A673 (cell line): ENCODE measurements at regions not wholly inside any gene's neighbourhood (a gene's known extent, or its start where the extent isn't known, plus 50 kb on each side); places are given as distances from the start of the nearest gene placed in this dataset.

Experiments
- BruUV-seq: library from RNA; stranded (reverse); fragments of 400-500 nt; replicated peaks from 2 replicates; lab custom pipeline; 2021; lab: Mats Ljungman, UMichigan
- CTCF ChIA-PET: fragments of 300-600 bp; sonication (Branson Sonifier 250); formaldehyde crosslinking; loops from one replicate; lab custom pipeline; 2022; ENCODE audit warnings: antibody characterized with exemption; lab: Charles Lee
- POLR2A ChIA-PET: fragments of 300-600 bp; sonication (Branson Sonifier 250); formaldehyde crosslinking; loops from one replicate; lab custom pipeline; 2022; ENCODE audit warnings: antibody characterized with exemption; ENCODE audit not compliant: low non-redundant PET; lab: Charles Lee
- DNase-seq: peaks from one replicate; pipeline ENCODE4 v3.0.0-alpha.2; 2015; ENCODE audit warnings: low spot score
- H3K27ac ChIP-seq: fragments of 200-600 bp; sonication (generic); 2 replicates; pipeline ENCODE4 v1.5.1; 2016; ENCODE audit warnings: mixed run types, low read depth, mild to moderate bottlenecking, mixed read lengths, antibody characterized with exemption, low read length; ENCODE audit not compliant: poor library complexity, severe bottlenecking
- H3K27me3 ChIP-seq: fragments of 200-600 bp; sonication (generic); replicated peaks from 2 replicates; pipeline ENCODE4 v1.6.1; 2017; ENCODE audit warnings: mixed run types, low read depth, mild to moderate bottlenecking, mixed read lengths, antibody characterized with exemption, low read length; ENCODE audit not compliant: insufficient read depth, poor library complexity
- H3K36me3 ChIP-seq: fragments of 200-600 bp; sonication (generic); 2 replicates; pipeline ENCODE4 v1.6.1; 2016; ENCODE audit warnings: mixed run types, mild to moderate bottlenecking, mixed read lengths, antibody characterized with exemption, low read length; ENCODE audit not compliant: insufficient read depth, poor library complexity, severe bottlenecking
- H3K4me1 ChIP-seq: fragments of 200-600 bp; sonication (generic); 2 replicates; pipeline ENCODE4 v1.6.1; 2017; ENCODE audit warnings: mixed run types, mild to moderate bottlenecking, mixed read lengths, antibody characterized with exemption, low read length; ENCODE audit not compliant: insufficient read depth, poor library complexity, severe bottlenecking
- H3K4me3 ChIP-seq: fragments of 200-600 bp; sonication (generic); 2 replicates; pipeline ENCODE4 v1.5.1; 2016; ENCODE audit warnings: low read depth, mixed run types, mild to moderate bottlenecking, mixed read lengths, low read length; ENCODE audit not compliant: poor library complexity, severe bottlenecking
- H3K9me3 ChIP-seq: fragments of 200-600 bp; sonication (generic); 2 replicates; pipeline ENCODE4 v1.6.1; 2016; ENCODE audit warnings: mixed run types, low read depth, mild to moderate bottlenecking, mixed read lengths, antibody characterized with exemption, low read length; ENCODE audit not compliant: poor library complexity, severe bottlenecking
- EZH2 ChIP-seq: fragments of 200-600 bp; sonication (generic); IDR thresholded peaks from 2 replicates; pipeline ENCODE4 v1.6.1; 2017; ENCODE audit warnings: borderline replicate concordance, low read depth, mild to moderate bottlenecking, mixed read lengths, antibody characterized with exemption, low read length; ENCODE audit not compliant: poor library complexity, severe bottlenecking
- intact Hi-C: fragments of 100-400 bp; cut with micrococcal nuclease; formaldehyde crosslinking; loops from one replicate; pipeline ENCODE4 v1.10.0; 2022; ENCODE audit not compliant: unreplicated experiment
- TF ChIP-seq, protein P1 (sequence below): fragments of 300-800, 200-600 bp; sonication (generic); conservative IDR thresholded peaks from 2 replicates; pipeline ENCODE4 v1.5.1; 2017; ENCODE audit warnings: low read depth, mild to moderate bottlenecking, antibody characterized with exemption, low read length, moderate library complexity, mixed read lengths

DNA sequence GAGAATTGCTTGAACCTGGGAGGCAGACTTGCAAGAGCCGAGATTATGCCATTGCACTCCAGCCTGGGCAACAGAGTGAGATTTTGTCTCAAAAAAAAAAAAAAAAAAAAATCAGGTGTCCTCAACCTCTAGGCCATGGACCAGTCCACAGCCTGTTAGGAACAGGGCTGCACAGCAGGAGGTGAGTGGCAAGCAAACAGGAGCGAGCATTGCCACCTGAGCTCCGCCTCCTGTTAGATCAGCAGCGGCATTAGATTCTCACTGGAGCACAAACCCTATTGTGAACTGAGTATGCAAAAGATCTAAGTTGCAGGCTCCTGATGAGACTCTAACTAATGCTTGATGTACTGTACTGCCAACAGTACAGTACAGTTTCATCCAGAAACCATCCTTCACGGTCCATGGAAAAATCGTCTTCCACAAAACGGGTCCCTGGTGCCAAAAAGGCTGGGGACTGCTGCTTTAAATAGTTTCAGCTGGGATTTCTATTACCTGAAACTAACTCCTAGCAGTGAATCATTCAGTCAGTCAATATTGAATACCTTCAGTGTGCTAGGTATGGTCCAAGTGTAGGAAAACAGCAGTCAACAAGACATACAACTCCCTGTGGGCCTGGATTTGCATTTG, 56.3 kb upstream of the DHX40 start:
- no peak overlapping the region for H3K27ac ChIP-seq
- intact Hi-C loops = no loop called here
- peaks cover 5% of the 10 kb centered on the region for H3K4me1 ChIP-seq
- TF ChIP-seq EZH2 = no peak
- TF ChIP-seq, protein P1, sequence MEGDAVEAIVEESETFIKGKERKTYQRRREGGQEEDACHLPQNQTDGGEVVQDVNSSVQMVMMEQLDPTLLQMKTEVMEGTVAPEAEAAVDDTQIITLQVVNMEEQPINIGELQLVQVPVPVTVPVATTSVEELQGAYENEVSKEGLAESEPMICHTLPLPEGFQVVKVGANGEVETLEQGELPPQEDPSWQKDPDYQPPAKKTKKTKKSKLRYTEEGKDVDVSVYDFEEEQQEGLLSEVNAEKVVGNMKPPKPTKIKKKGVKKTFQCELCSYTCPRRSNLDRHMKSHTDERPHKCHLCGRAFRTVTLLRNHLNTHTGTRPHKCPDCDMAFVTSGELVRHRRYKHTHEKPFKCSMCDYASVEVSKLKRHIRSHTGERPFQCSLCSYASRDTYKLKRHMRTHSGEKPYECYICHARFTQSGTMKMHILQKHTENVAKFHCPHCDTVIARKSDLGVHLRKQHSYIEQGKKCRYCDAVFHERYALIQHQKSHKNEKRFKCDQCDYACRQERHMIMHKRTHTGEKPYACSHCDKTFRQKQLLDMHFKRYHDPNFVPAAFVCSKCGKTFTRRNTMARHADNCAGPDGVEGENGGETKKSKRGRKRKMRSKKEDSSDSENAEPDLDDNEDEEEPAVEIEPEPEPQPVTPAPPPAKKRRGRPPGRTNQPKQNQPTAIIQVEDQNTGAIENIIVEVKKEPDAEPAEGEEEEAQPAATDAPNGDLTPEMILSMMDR = no peak
- H3K4me3 ChIP-seq = no peak overlapping the region
- CTCF ChIA-PET = no interaction called here
- no TSS peak for BruUV-seq
- H3K27me3 ChIP-seq = no peaks in the 10 kb centered on the region
- no peaks in the 10 kb centered on the region for H3K36me3 ChIP-seq
- no peaks in the 10 kb centered on the region for H3K9me3 ChIP-seq
- no peak for DNase-seq
- POLR2A ChIA-PET = no interaction called here

DNA sequence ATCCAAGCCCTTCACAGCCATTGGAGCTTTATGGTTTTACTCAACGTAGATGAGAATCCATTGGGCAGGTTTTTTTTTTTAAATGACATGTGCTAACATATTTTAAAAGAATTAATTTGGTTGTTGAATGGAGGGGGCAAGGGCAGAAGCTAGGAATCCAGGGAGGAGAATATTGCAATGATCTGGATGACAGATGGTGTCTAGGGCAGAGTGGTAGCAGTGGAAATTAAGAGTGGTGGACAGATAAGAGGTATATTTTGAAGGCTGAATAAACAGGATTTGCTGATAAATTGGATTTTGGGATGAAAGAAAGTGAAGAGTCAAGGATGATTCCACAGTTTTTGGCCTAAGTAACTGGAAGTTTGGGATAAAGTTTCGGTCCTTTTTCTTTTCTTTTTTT, 54.8 kb upstream of the DHX40 start:
- DNase-seq = no peak
- Histone ChIP-seq H3K27ac (no peak overlapping the region), H3K4me1 (peaks cover 11% of the 10 kb centered on the region), H3K36me3 (no peaks in the 10 kb centered on the region), H3K4me3 (no peak overlapping the region), H3K27me3 (no peaks in the 10 kb centered on the region), H3K9me3 (no peaks in the 10 kb centered on the region)
- ChIA-PET CTCF (no interaction called here), POLR2A (no interaction called here)
- TF ChIP-seq EZH2 = no peak
- TF ChIP-seq, protein P1 = no peak
- intact Hi-C loops = no loop called here
- BruUV-seq = no TSS peak

DNA sequence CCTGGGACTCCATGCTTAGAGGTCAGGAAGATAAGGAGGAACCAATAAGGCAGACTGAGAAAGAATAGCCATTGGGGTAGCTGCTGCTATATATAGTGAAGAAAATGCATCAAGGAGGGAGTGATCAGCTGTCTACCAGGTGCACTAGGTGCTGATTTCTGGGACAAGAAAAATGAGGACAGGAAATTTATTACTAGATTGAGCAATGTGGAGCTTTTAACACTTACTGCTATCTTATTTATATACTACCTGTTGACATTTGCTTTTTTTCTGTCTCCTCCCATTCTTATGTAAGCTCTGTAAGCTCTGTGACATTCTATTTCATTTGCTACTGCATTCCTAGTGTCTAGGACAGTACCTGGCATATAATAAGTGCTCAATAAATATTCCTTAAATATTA, 53.7 kb upstream of the DHX40 start:
- POLR2A ChIA-PET = no interaction called here
- DNase-seq = no peak
- TF ChIP-seq, protein P1 = no peak
- TF ChIP-seq EZH2 = no peak
- CTCF ChIA-PET = no interaction called here
- no peak overlapping the region for H3K27ac ChIP-seq
- peaks cover 11% of the 10 kb centered on the region for H3K4me1 ChIP-seq
- intact Hi-C loops = no loop called here
- H3K9me3 ChIP-seq = no peaks in the 10 kb centered on the region
- H3K36me3 ChIP-seq = no peaks in the 10 kb centered on the region
- no peaks in the 10 kb centered on the region for H3K27me3 ChIP-seq
- BruUV-seq = no TSS peak
- H3K4me3 ChIP-seq = no peak overlapping the region
